ENCODE measurements at regions not wholly inside any gene's neighbourhood (a gene's known extent, or its start where the extent isn't known, plus 50 kb on each side); places are given as distances from the start of the nearest gene placed in this dataset.

- TF ChIP-seq EZH2 (IDR thresholded peaks at IDR 0.05): no peak
- TF ChIP-seq POLR2AphosphoS5 (IDR thresholded peaks at IDR 0.05; ENCODE audit: borderline replicate concordance, low read depth, low read length): no peak
- no peak for TF ChIP-seq FOXP2 (optimal IDR thresholded peaks at IDR 0.05; ENCODE audit: control extremely low read depth, extremely low read length, insufficient read depth)
Observed at GRCh38 chr18:61954096-61954746, 61.4 kb upstream of the RNF152 start.
